CD4-positive, alpha-beta T cell (primary cell): ENCODE measurements at regions not wholly inside any gene's neighbourhood (a gene's known extent, or its start where the extent isn't known, plus 50 kb on each side); places are given as distances from the start of the nearest gene placed in this dataset.

Source experiments
- ATAC-seq: fragments of 200-7000 bp; cut with Tn5 transposase; one replicate; pipeline ENCODE4 v1.10.0; 2022; ENCODE audit warnings: mild to moderate bottlenecking; ENCODE audit not compliant: poor library complexity
- CTCF ChIA-PET: fragments of 350-600 bp; sonication (Branson Sonifier 250); formaldehyde crosslinking; loops from one replicate; lab custom pipeline; 2021; ENCODE audit warnings: antibody characterized with exemption, inconsistent platforms; lab: Charles Lee
- POLR2A ChIA-PET: fragments of 350-600 bp; sonication (Branson Sonifier 250); formaldehyde crosslinking; loops from one replicate; lab custom pipeline; 2021; ENCODE audit warnings: antibody characterized with exemption, inconsistent platforms; lab: Charles Lee
- DNase-seq, 14 experiments: peaks; one replicate each; pipeline ENCODE4 v3.0.0-alpha.2; 2013 to 2020; ENCODE audit warnings: mixed read lengths in 2 of 14
- H3K27ac ChIP-seq, 2 donors: one replicate each; pipeline versions ENCODE4 v1.5.1 to v1.7.0; 2013; ENCODE audit warnings: low read length in 2 of 2, low read depth in 1 of 2, mild to moderate bottlenecking in 1 of 2
- H3K27me3 ChIP-seq, 2 experiments: 1 replicate in 1 of 2; 2 replicates in 1 of 2; pipeline versions ENCODE4 v1.6.1 to v1.7.0; 2013; ENCODE audit warnings: low read length in 2 of 2, control low read depth in 1 of 2, mild to moderate bottlenecking in 1 of 2, moderate library complexity in 1 of 2; ENCODE audit not compliant: insufficient read depth in 2 of 2, control insufficient read depth in 1 of 2
- H3K36me3 ChIP-seq: one replicate; pipeline ENCODE4 v1.6.1; 2013; ENCODE audit warnings: low read length, control low read depth; ENCODE audit not compliant: insufficient read depth
- H3K4me1 ChIP-seq: one replicate; pipeline ENCODE4 v1.6.1; 2013; ENCODE audit warnings: low read length, control low read depth; ENCODE audit not compliant: insufficient read depth
- H3K4me3 ChIP-seq: one replicate; pipeline ENCODE4 v1.5.1; 2013; ENCODE audit warnings: mild to moderate bottlenecking, low read length, moderate library complexity
- H3K9me3 ChIP-seq, 2 experiments: 1 replicate in 1 of 2; 2 replicates in 1 of 2; pipeline versions ENCODE4 v1.6.1 to v1.7.0; 2013; ENCODE audit warnings: low read length in 2 of 2, mild to moderate bottlenecking in 2 of 2, control low read depth in 1 of 2, moderate library complexity in 1 of 2; ENCODE audit not compliant: control insufficient read depth in 1 of 2, insufficient read depth in 1 of 2
- H3K27ac Mint-ChIP-seq: one replicate; pipeline ENCODE4 v1.8.0; 2020; ENCODE audit warnings: mixed read lengths
- H3K27me3 Mint-ChIP-seq: one replicate; pipeline ENCODE4 v1.8.0; 2021; ENCODE audit warnings: mixed read lengths
- H3K36me3 Mint-ChIP-seq: one replicate; pipeline ENCODE4 v1.8.0; 2021; ENCODE audit warnings: low read depth, mixed read lengths
- H3K4me1 Mint-ChIP-seq: one replicate; pipeline ENCODE4 v1.8.0; 2021; ENCODE audit warnings: low read depth, mixed read lengths
- H3K4me3 Mint-ChIP-seq: one replicate; pipeline ENCODE4 v1.8.0; 2020; ENCODE audit warnings: mild to moderate bottlenecking, mixed read lengths
- H3K9me3 Mint-ChIP-seq: one replicate; pipeline ENCODE4 v1.8.0; 2020; ENCODE audit warnings: mixed read lengths
- intact Hi-C, 2 experiments: fragments of 100-400 bp; cut with DNase I in 1 of 2; cut with micrococcal nuclease in 1 of 2; formaldehyde crosslinking; loops; one replicate each; pipeline versions ENCODE4 v1.15.1 to v1.9.0; 2023 to 2025; cut with DNase I, micrococcal nuclease
- TF ChIP-seq, protein P1 (sequence below): fragments of 200-600 bp; IDR thresholded peaks from one replicate; pipeline ENCODE4 v1.8.0; 2022; ENCODE audit warnings: antibody characterized with exemption, mild to moderate bottlenecking

DNA sequence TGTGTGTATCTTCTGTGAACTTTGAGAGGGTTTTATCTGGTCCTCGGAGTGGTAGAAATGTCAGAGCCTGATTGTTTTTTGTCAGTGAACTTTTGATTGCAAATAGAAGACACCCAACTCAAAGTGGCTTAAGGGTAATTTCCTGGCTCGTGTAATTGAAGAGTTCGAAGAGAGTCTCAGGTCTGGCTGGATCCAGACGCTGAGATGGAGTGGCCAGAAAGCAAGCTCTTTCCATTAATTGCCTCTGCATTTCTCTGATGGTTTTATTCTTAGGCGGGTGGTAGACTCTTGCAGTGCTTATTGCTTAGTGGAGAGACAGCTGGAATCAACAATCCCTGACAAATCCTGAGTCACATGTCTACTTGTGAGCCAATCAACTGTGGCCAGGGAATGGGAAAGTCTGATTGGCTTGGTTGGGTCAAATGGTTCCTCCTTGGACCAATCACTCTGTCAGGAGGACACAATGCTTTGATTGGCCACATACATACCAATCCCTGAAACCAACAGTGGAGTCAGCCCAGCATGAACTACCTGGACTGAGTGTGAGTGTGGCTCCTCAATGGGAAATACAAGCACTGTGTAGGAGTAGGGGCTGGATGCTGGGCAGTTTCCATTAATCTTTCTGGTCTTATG lies 330.5 kb downstream of the AACS start:
- H3K27ac Mint-ChIP-seq = no peak overlapping the region
- no peak overlapping the region for H3K4me3 ChIP-seq

GRCh38 chr12:125399489-125399888 lies 334.3 kb downstream of the AACS start:
- H3K4me3 Mint-ChIP-seq = no peak overlapping the region

More for the DNA sequence above, 330.5 kb downstream of the AACS start:
- H3K4me1 Mint-ChIP-seq = no peaks in the 10 kb centered on the region
- peaks cover 2% of the 10 kb centered on the region for H3K9me3 Mint-ChIP-seq
- no peaks in the 10 kb centered on the region for H3K36me3 ChIP-seq
- TF ChIP-seq, protein P1, sequence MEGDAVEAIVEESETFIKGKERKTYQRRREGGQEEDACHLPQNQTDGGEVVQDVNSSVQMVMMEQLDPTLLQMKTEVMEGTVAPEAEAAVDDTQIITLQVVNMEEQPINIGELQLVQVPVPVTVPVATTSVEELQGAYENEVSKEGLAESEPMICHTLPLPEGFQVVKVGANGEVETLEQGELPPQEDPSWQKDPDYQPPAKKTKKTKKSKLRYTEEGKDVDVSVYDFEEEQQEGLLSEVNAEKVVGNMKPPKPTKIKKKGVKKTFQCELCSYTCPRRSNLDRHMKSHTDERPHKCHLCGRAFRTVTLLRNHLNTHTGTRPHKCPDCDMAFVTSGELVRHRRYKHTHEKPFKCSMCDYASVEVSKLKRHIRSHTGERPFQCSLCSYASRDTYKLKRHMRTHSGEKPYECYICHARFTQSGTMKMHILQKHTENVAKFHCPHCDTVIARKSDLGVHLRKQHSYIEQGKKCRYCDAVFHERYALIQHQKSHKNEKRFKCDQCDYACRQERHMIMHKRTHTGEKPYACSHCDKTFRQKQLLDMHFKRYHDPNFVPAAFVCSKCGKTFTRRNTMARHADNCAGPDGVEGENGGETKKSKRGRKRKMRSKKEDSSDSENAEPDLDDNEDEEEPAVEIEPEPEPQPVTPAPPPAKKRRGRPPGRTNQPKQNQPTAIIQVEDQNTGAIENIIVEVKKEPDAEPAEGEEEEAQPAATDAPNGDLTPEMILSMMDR = no peak
- H3K4me1 ChIP-seq = no peaks in the 10 kb centered on the region
- CTCF ChIA-PET = no interaction called here
- no peaks in the 10 kb centered on the region for H3K36me3 Mint-ChIP-seq
- POLR2A ChIA-PET = no interaction called here
- intact Hi-C loops = no loop called here
- H3K27me3 Mint-ChIP-seq = peaks cover 14% of the 10 kb centered on the region
- no peak overlapping the region for H3K27ac ChIP-seq
- peaks cover 0 to 3% of the 10 kb centered on the region in 2 experiments for H3K27me3 ChIP-seq
- DNase-seq (no peak), ATAC-seq (no peak)
- no peak overlapping the region for H3K4me3 Mint-ChIP-seq
- H3K9me3 ChIP-seq = peaks cover 6 to 8% of the 10 kb centered on the region in 2 experiments

GRCh38 chr12:125402874-125403789 lies 337.9 kb downstream of the AACS start:
- Mint-ChIP-seq H3K36me3 (no peaks in the 10 kb centered on the region), H3K4me1 (no peaks in the 10 kb centered on the region), H3K9me3 (peaks cover 3% of the 10 kb centered on the region), H3K4me3 (no peak overlapping the region), H3K27me3 (peaks cover 37% of the 10 kb centered on the region), H3K27ac (no peak overlapping the region)
- ATAC-seq = no peak
- Histone ChIP-seq H3K27me3 (peaks cover 3 to 5% of the 10 kb centered on the region in 2 experiments), H3K27ac (no peak overlapping the region), H3K9me3 (peaks cover 8 to 10% of the 10 kb centered on the region in 2 experiments), H3K4me1 (no peaks in the 10 kb centered on the region), H3K36me3 (no peaks in the 10 kb centered on the region), H3K4me3 (no peak overlapping the region)
- DNase-seq = peak in 3 of 14 experiments; percentile 8 to 24 (median 10)
- ChIA-PET POLR2A (no interaction called here), CTCF (no interaction called here)
- intact Hi-C loops = no loop called here
- TF ChIP-seq, protein P1 = peak; percentile 25

More at GRCh38 chr12:125399489-125399888, 334.3 kb downstream of the AACS start:
- no peak for DNase-seq
- TF ChIP-seq, protein P1 = no peak
- H3K27me3 ChIP-seq = no peaks in the 10 kb centered on the region
- H3K9me3 Mint-ChIP-seq = peaks cover 3% of the 10 kb centered on the region
- ChIA-PET POLR2A (interaction anchor here (0.5 kb wide), 1 partner anchor 12 kb away, joined by 4 read pairs; no protein-coding TSS in a partner anchor), CTCF (no interaction called here)
- H3K36me3 ChIP-seq = no peaks in the 10 kb centered on the region
- H3K4me3 ChIP-seq = no peak overlapping the region
- H3K9me3 ChIP-seq = peaks cover 8 to 10% of the 10 kb centered on the region in 2 experiments
- no peaks in the 10 kb centered on the region for H3K4me1 ChIP-seq
- ATAC-seq = no peak
- no peaks in the 10 kb centered on the region for H3K36me3 Mint-ChIP-seq
- no peak overlapping the region for H3K27ac ChIP-seq
- no peak overlapping the region for H3K27ac Mint-ChIP-seq
- H3K27me3 Mint-ChIP-seq = peaks cover 18% of the 10 kb centered on the region
- intact Hi-C loops = no loop called here
- H3K4me1 Mint-ChIP-seq = no peaks in the 10 kb centered on the region
